PFSK-1 (cell line): ENCODE measurements at regions not wholly inside any gene's neighbourhood (a gene's known extent, or its start where the extent isn't known, plus 50 kb on each side); places are given as distances from the start of the nearest gene placed in this dataset.

Source experiments
- FOXP2 ChIP-seq: optimal IDR thresholded peaks from 2 replicates; pipeline ENCODE3; 2011; ENCODE audit warnings: borderline replicate concordance, control low read depth, inconsistent platforms; ENCODE audit not compliant: insufficient read depth; ENCODE audit errors: extremely low read length, extremely low read depth
- POLR2AphosphoS5 ChIP-seq: IDR thresholded peaks from 2 replicates; pipeline ENCODE4 v1.6.1; 2012; ENCODE audit warnings: low read depth, mild to moderate bottlenecking, control low read depth, low read length, moderate library complexity
- REST ChIP-seq, 2 experiments: IDR thresholded peaks; 2 replicates each; pipeline versions ENCODE4 v1.6.1 to v1.8.0; 2011 to 2012; ENCODE audit warnings: low read depth in 2 of 2, low read length in 2 of 2, control low read depth in 1 of 2, inconsistent platforms in 1 of 2, mild to moderate bottlenecking in 1 of 2, moderate library complexity in 1 of 2; ENCODE audit not compliant: insufficient read depth in 1 of 2
- SIN3A ChIP-seq: IDR thresholded peaks from 2 replicates; pipeline ENCODE4 v1.6.1; 2012; ENCODE audit warnings: mild to moderate bottlenecking, low read length, moderate library complexity, borderline replicate concordance; ENCODE audit not compliant: insufficient read depth
- TAF1 ChIP-seq: IDR thresholded peaks from 2 replicates; pipeline ENCODE4 v1.6.1; 2012; ENCODE audit warnings: low read length, control low read depth, borderline replicate concordance; ENCODE audit not compliant: insufficient read depth

- TF ChIP-seq SIN3A = no peak
- TF ChIP-seq FOXP2 = no peak
- no peak for TF ChIP-seq TAF1
- TF ChIP-seq REST (IDR thresholded peaks at IDR 0.05; ENCODE audit: insufficient read depth in 1 of 2, low read depth in 2 of 2, low read length in 2 of 2) = no peak
- no peak for TF ChIP-seq POLR2AphosphoS5
These were observed 2385.0 kb downstream of the PCDH9 start for GRCh38 chr13:64845110-64845509.

DNA sequence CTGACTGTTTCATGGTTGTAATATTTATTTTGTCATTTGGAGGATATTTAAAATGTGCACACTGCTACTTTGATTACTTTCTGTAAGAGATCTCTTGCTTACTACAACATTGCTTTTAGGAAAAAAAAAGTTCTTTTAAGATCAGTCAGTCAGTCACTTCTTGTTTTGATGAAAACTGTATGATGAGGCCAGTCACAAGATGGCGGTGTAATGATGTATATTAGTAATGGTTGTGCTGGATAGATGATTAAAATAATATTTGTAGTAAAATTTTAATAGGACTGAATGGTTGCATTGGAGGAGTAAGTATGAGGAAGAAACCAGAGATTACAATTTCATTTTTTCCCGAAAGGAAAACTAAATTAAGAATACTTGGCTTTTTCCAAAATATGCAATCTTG is 2411.1 kb downstream of the PCDH9 start:
- no peak for TF ChIP-seq TAF1
- no peak for TF ChIP-seq REST (IDR thresholded peaks at IDR 0.05; ENCODE audit: insufficient read depth in 1 of 2, low read depth in 2 of 2, low read length in 2 of 2)
- no peak for TF ChIP-seq FOXP2
- no peak for TF ChIP-seq POLR2AphosphoS5
- TF ChIP-seq SIN3A = no peak

- TF ChIP-seq FOXP2 (no peak), TAF1 (no peak)
These were observed 2412.4 kb downstream of the PCDH9 start for GRCh38 chr13:64817691-64818090.

GRCh38 chr13:64810750-64811149 is 2419.4 kb downstream of the PCDH9 start:
- TF ChIP-seq POLR2AphosphoS5 = no peak
- TF ChIP-seq SIN3A = no peak
- TF ChIP-seq REST (IDR thresholded peaks at IDR 0.05; ENCODE audit: insufficient read depth in 1 of 2, low read depth in 2 of 2, low read length in 2 of 2) = no peak
- no peak for TF ChIP-seq TAF1
- no peak for TF ChIP-seq FOXP2

DNA sequence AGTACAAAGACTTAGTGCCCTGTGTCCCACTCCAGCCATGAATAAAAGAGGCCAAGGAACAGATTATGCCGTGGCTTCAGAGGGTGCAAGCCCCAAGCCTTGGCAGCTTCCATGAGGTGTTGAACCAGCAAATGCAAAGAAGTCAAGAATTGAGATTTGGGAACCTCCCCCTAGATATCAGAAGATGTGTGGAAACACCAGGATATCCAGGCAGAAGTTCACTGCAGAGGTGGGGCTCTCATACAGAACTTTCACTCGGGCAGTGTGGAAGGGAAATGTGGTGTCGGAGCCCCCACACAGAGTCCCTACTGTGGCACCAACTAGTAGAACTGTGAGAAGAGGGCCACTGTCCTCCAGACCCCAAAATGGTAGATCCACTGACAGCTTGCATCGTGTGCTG is 2421.4 kb downstream of the PCDH9 start:
- no peak for TF ChIP-seq POLR2AphosphoS5
- TF ChIP-seq TAF1 = no peak
- no peak for TF ChIP-seq REST (IDR thresholded peaks at IDR 0.05; ENCODE audit: insufficient read depth in 1 of 2, low read depth in 2 of 2, low read length in 2 of 2)
- no peak for TF ChIP-seq FOXP2
- TF ChIP-seq SIN3A = no peak
